GM18519 (cell line): ENCODE measurements at regions not wholly inside any gene's neighbourhood (a gene's known extent, or its start where the extent isn't known, plus 50 kb on each side); places are given as distances from the start of the nearest gene placed in this dataset.

Source experiments
- ATAC-seq: cut with Tn5 transposase; IDR thresholded peaks from one replicate; pipeline ENCODE4 v1.9.1; 2021; ENCODE audit warnings: mild to moderate bottlenecking, moderate library complexity; ENCODE audit not compliant: unreplicated experiment, low FRiP score

GRCh38 chr13:78430166-78430791 lies 173.1 kb downstream of the POU4F1 start:
- no peak for ATAC-seq

- no peak for ATAC-seq
Observed at GRCh38 chr13:78428646-78429045, 174.7 kb downstream of the POU4F1 start.

GRCh38 chr13:78426183-78426582 lies 177.2 kb downstream of the POU4F1 start:
- no peak for ATAC-seq

GRCh38 chr13:78420814-78421213 lies 182.5 kb downstream of the POU4F1 start:
- peak; percentile 95 for ATAC-seq

- ATAC-seq, result no peak
Observed at GRCh38 chr13:78413887-78414553, 189.3 kb downstream of the POU4F1 start.

GRCh38 chr13:78410847-78411246 lies 192.5 kb downstream of the POU4F1 start:
- no peak for ATAC-seq

GRCh38 chr13:78410164-78410563 lies 193.2 kb downstream of the POU4F1 start:
- ATAC-seq, result no peak

GRCh38 chr13:78409172-78409571 lies 194.2 kb downstream of the POU4F1 start:
- ATAC-seq, result peak; percentile 56

GRCh38 chr13:78404846-78405360 lies 198.4 kb downstream of the POU4F1 start:
- no peak for ATAC-seq

GRCh38 chr13:78402708-78403400 lies 200.5 kb downstream of the POU4F1 start:
- no peak for ATAC-seq

- ATAC-seq, result no peak
Observed at GRCh38 chr13:78401873-78402707, 201.3 kb downstream of the POU4F1 start.

GRCh38 chr13:78398743-78399410 lies 204.5 kb downstream of the POU4F1 start:
- ATAC-seq, result peak; percentile 93

GRCh38 chr13:78393286-78394142 lies 209.8 kb downstream of the POU4F1 start:
- ATAC-seq, result no peak

GRCh38 chr13:78383899-78384298 lies 219.5 kb downstream of the POU4F1 start:
- ATAC-seq, result no peak

- no peak for ATAC-seq
Observed at GRCh38 chr13:78383071-78383484, 220.3 kb downstream of the POU4F1 start.

- no peak for ATAC-seq
Observed at GRCh38 chr13:78382491-78382890, 220.9 kb downstream of the POU4F1 start.

- ATAC-seq, result no peak
Observed at GRCh38 chr13:78376822-78377221, 226.5 kb downstream of the POU4F1 start.

GRCh38 chr13:78376033-78376432 lies 227.3 kb downstream of the POU4F1 start:
- no peak for ATAC-seq

GRCh38 chr13:78372581-78372980 lies 230.8 kb downstream of the POU4F1 start:
- no peak for ATAC-seq
